Uterus (tissue), 3 donors: ENCODE measurements at regions not wholly inside any gene's neighbourhood (a gene's known extent, or its start where the extent isn't known, plus 50 kb on each side); places are given as distances from the start of the nearest gene placed in this dataset.

ENCODE experiments used
- DNase-seq, 2 donors: peaks; one replicate each; pipeline ENCODE4 v3.0.0-alpha.2; 2019 to 2020
- H3K27ac ChIP-seq, 2 donors: fragments of 200-600 bp; sonication (generic); 1 replicate in 1 of 2; 2 replicates in 1 of 2; pipeline ENCODE4 v1.5.1; 2016 to 2018
- H3K27me3 ChIP-seq, 2 donors: fragments of 200-600 bp; sonication (generic); one replicate each; pipeline ENCODE4 v1.5.1; 2018 to 2019; ENCODE audit warnings: control low read depth in 1 of 2
- H3K36me3 ChIP-seq, 2 donors: fragments of 200-600 bp; sonication (generic); one replicate each; pipeline ENCODE4 v1.5.1; 2019; ENCODE audit warnings: control low read depth in 1 of 2
- H3K4me1 ChIP-seq, 2 donors: fragments of 200-600 bp; sonication (generic); one replicate each; pipeline ENCODE4 v1.5.1; 2018 to 2019; ENCODE audit warnings: control low read depth in 1 of 2
- H3K4me3 ChIP-seq, 2 donors: fragments of 200-600 bp; sonication (generic); 1 replicate in 1 of 2; 2 replicates in 1 of 2; pipeline ENCODE4 v1.5.1; 2018 to 2019; ENCODE audit warnings: mild to moderate bottlenecking in 1 of 2
- H3K9me3 ChIP-seq, 2 donors: fragments of 200-600 bp; sonication (generic); one replicate each; pipeline ENCODE4 v1.5.1; 2019; ENCODE audit warnings: control low read depth in 1 of 2
- CTCF ChIP-seq, 4 experiments: fragments of 200-600 bp in 2 of 4; fragments of 450-650 bp in 2 of 4; sonication (generic) in 2 of 4; IDR thresholded peaks; one replicate each; pipeline ENCODE4 v1.5.1; 2016 to 2019; ENCODE audit warnings: antibody characterized with exemption in 4 of 4, mild to moderate bottlenecking in 2 of 4, moderate library complexity in 1 of 4
- POLR2A ChIP-seq, 2 donors: fragments of 450-650 bp; IDR thresholded peaks; one replicate each; pipeline ENCODE4 v1.6.1; 2016; ENCODE audit warnings: antibody characterized with exemption in 2 of 2, mild to moderate bottlenecking in 1 of 2, moderate library complexity in 1 of 2
- intact Hi-C: fragments of 100-400 bp; cut with DNase I; formaldehyde crosslinking; loops from one replicate; pipeline ENCODE4 v1.15.1; 2023; ENCODE audit warnings: low total_unique reads
- donor health status: DM: yes; HTN: yes; CAD: no.

DNA sequence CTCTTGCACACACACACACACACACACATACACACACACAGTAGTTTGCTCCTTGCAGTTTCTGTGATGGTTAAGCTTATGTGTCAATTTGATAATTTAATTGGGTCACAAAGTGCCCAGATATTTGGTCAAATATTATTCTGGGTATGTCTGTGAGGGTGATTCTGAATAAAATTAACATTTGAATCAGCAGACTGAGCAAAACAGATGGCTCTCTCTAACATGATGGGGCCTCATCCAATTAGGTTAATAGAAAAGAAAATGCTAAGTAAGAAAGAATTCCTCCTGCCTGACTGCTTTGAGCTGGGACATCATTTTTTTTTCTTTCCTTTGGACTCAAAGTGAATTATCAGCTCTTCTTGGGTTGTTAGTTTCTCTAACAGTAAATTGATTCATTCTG, 191.2 kb upstream of the INTU start:
- intact Hi-C loops = no loop called here
- no peak for DNase-seq
- Histone ChIP-seq H3K27ac (no peak overlapping the region), H3K27me3 (no peaks in the 10 kb centered on the region), H3K36me3 (no peaks in the 10 kb centered on the region), H3K9me3 (no peaks in the 10 kb centered on the region), H3K4me1 (no peaks in the 10 kb centered on the region), H3K4me3 (no peak overlapping the region)
- TF ChIP-seq POLR2A (IDR thresholded peaks at IDR 0.05) (no peak), CTCF (IDR thresholded peaks at IDR 0.05) (no peak)

- Histone ChIP-seq H3K4me3 (no peak overlapping the region), H3K4me1 (no peaks in the 10 kb centered on the region), H3K27me3 (no peaks in the 10 kb centered on the region), H3K9me3 (no peaks in the 10 kb centered on the region), H3K36me3 (no peaks in the 10 kb centered on the region), H3K27ac (no peak overlapping the region)
- TF ChIP-seq CTCF (IDR thresholded peaks at IDR 0.05) = no peak
- TF ChIP-seq POLR2A (IDR thresholded peaks at IDR 0.05) = no peak
- no peak for DNase-seq
- intact Hi-C loops = no loop called here
Observed at GRCh38 chr4:127445471-127445870, 187.3 kb upstream of the INTU start.

DNA sequence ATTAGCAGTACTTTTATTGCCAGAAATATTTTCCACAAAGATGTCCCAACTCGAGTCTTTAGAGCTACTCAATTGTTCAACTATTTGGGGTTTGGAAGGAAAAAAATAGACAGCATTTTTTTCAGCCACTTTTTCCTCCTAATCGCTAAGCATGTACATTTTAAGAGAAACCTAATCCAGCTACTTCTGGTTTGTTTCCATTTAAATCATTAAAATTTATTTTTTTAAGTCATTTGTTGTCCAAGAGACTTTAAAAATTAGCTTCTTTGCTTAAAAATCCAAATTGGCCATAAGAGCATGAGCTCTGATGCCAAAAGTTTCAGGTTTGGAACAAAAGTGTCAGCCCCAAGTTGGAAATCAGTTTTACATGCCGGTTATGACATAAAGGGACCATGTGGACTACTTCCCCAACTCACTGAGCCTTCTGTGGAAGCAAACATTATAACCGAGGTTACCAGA, 186.3 kb upstream of the INTU start:
- Histone ChIP-seq H3K36me3 (no peaks in the 10 kb centered on the region), H3K4me1 (no peaks in the 10 kb centered on the region), H3K27ac (no peak overlapping the region), H3K4me3 (no peak overlapping the region), H3K27me3 (no peaks in the 10 kb centered on the region), H3K9me3 (no peaks in the 10 kb centered on the region)
- intact Hi-C loops = no loop called here
- DNase-seq = no peak
- TF ChIP-seq CTCF (IDR thresholded peaks at IDR 0.05) (no peak), POLR2A (IDR thresholded peaks at IDR 0.05) (no peak)

- intact Hi-C loops = no loop called here
- H3K36me3 ChIP-seq = no peaks in the 10 kb centered on the region
- no peaks in the 10 kb centered on the region for H3K27me3 ChIP-seq
- TF ChIP-seq CTCF (IDR thresholded peaks at IDR 0.05) (no peak), POLR2A (IDR thresholded peaks at IDR 0.05) (no peak)
- no peaks in the 10 kb centered on the region for H3K4me1 ChIP-seq
- H3K9me3 ChIP-seq = no peaks in the 10 kb centered on the region
- H3K27ac ChIP-seq = no peak overlapping the region
- no peak overlapping the region for H3K4me3 ChIP-seq
- no peak for DNase-seq
Observed at GRCh38 chr4:127448986-127449385, 183.8 kb upstream of the INTU start.

DNA sequence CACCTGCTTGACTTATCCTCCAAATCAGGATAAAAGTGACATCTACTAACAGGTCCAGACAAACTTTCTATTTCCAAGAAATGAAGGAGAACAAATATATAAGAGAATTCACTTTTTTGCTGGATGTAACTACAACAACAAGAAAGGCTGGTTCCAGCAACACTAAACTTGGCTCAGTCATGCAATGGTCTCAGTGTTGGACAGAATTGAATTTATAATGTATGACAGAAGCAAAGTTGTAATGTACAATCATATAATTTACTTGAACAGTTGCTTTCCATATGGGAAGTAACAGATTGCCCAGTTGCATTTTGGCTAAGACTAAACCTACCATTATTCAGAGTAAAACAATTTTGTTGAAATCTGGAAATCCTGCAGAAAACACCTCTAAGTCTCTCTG, 183.3 kb upstream of the INTU start:
- DNase-seq = no peak
- no peaks in the 10 kb centered on the region for H3K27me3 ChIP-seq
- TF ChIP-seq CTCF (IDR thresholded peaks at IDR 0.05) (no peak), POLR2A (IDR thresholded peaks at IDR 0.05) (no peak)
- no peaks in the 10 kb centered on the region for H3K4me1 ChIP-seq
- no peaks in the 10 kb centered on the region for H3K36me3 ChIP-seq
- H3K27ac ChIP-seq = no peak overlapping the region
- intact Hi-C loops = no loop called here
- H3K4me3 ChIP-seq = no peak overlapping the region
- H3K9me3 ChIP-seq = no peaks in the 10 kb centered on the region
